ENCODE measurements at regions not wholly inside any gene's neighbourhood (a gene's known extent, or its start where the extent isn't known, plus 50 kb on each side); places are given as distances from the start of the nearest gene placed in this dataset.

- TF ChIP-seq CTCF (IDR thresholded peaks at IDR 0.05; ENCODE audit: low read length) (no peak), EZH2phosphoT487 (IDR thresholded peaks at IDR 0.05; ENCODE audit: low read length) (no peak)
Measured at GRCh38 chr5:4662756-4663155, 477.4 kb upstream of the ADAMTS16 start.

Measured in MM.1S (cell line).